ENCODE measurements at regions not wholly inside any gene's neighbourhood (a gene's known extent, or its start where the extent isn't known, plus 50 kb on each side); places are given as distances from the start of the nearest gene placed in this dataset.
"Not testable (repeated sequence)": the region's sequence is repeated elsewhere in the genome, so short reads cannot be mapped to it uniquely, and the experiment has no call there.

- no peak for DNase-seq (ENCODE audit: extremely low read depth, low read depth, low spot score)
These were observed 83.3 kb upstream of the DNAJC1 start for GRCh38 chr10:22086730-22087401.

GRCh38 chr10:22079921-22080320, 76.4 kb upstream of the DNAJC1 start:
- not testable (repeated sequence) for DNase-seq (ENCODE audit: extremely low read depth, low read depth, low spot score)

- no peak for DNase-seq (ENCODE audit: extremely low read depth, low read depth, low spot score)
These were observed 67.8 kb upstream of the DNAJC1 start for GRCh38 chr10:22071332-22071731.

- DNase-seq (ENCODE audit: extremely low read depth, low read depth, low spot score), result no peak
These were observed 63.6 kb upstream of the DNAJC1 start for GRCh38 chr10:22067091-22067490.

- not testable (repeated sequence) for DNase-seq (ENCODE audit: extremely low read depth, low read depth, low spot score)
These were observed 57.5 kb upstream of the DNAJC1 start for GRCh38 chr10:22060984-22061383.

- no peak for DNase-seq (ENCODE audit: extremely low read depth, low read depth, low spot score)
These were observed 54.7 kb upstream of the DNAJC1 start for GRCh38 chr10:22058201-22058600.

GRCh38 chr10:22054961-22055360, 51.4 kb upstream of the DNAJC1 start:
- DNase-seq (ENCODE audit: extremely low read depth, low read depth, low spot score), result no peak

Measured in glomerular endothelial cell (primary cell).